ENCODE measurements at regions not wholly inside any gene's neighbourhood (a gene's known extent, or its start where the extent isn't known, plus 50 kb on each side); places are given as distances from the start of the nearest gene placed in this dataset.

- ChIA-PET POLR2A (no interaction called here), CTCF (no interaction called here)
- Mint-ChIP-seq H3K9me3 (no peaks in the 10 kb centered on the region), H3K27me3 (ENCODE audit: low read depth) (no peaks in the 10 kb centered on the region), H3K27ac (no peak overlapping the region), H3K4me3 (no peak overlapping the region), H3K36me3 (no peaks in the 10 kb centered on the region), H3K4me1 (peaks cover 12% of the 10 kb centered on the region)
- DNase-seq (ENCODE audit: low spot score), result no peak
- TF ChIP-seq ZNF121 (CRISPR knock-in tag; IDR thresholded peaks at IDR 0.05) (no peak), OVOL2 (CRISPR knock-in tag; IDR thresholded peaks at IDR 0.05; ENCODE audit: borderline replicate concordance) (no peak), FOXK1 (CRISPR knock-in tag; IDR thresholded peaks at IDR 0.05) (no peak), ZNF425 (CRISPR knock-in tag; conservative IDR thresholded peaks at IDR 0.05) (no peak), TCF7 (CRISPR knock-in tag; IDR thresholded peaks at IDR 0.05; ENCODE audit: low read depth) (no peak), RELA (CRISPR knock-in tag; IDR thresholded peaks at IDR 0.05; ENCODE audit: borderline replicate concordance) (no peak), ERG (CRISPR knock-in tag; IDR thresholded peaks at IDR 0.05) (no peak), ELF4 (CRISPR knock-in tag; IDR thresholded peaks at IDR 0.05; ENCODE audit: low read depth) (no peak), FOXJ3 (CRISPR knock-in tag; IDR thresholded peaks at IDR 0.05; ENCODE audit: borderline replicate concordance) (no peak), E2F1 (CRISPR knock-in tag; IDR thresholded peaks at IDR 0.05) (no peak), ZBTB21 (CRISPR knock-in tag; IDR thresholded peaks at IDR 0.05; ENCODE audit: borderline replicate concordance) (no peak), JUN (CRISPR knock-in tag; IDR thresholded peaks at IDR 0.05) (no peak), KAT7 (CRISPR knock-in tag; IDR thresholded peaks at IDR 0.05; ENCODE audit: borderline replicate concordance) (no peak)
- TF ChIP-seq, protein P1, sequence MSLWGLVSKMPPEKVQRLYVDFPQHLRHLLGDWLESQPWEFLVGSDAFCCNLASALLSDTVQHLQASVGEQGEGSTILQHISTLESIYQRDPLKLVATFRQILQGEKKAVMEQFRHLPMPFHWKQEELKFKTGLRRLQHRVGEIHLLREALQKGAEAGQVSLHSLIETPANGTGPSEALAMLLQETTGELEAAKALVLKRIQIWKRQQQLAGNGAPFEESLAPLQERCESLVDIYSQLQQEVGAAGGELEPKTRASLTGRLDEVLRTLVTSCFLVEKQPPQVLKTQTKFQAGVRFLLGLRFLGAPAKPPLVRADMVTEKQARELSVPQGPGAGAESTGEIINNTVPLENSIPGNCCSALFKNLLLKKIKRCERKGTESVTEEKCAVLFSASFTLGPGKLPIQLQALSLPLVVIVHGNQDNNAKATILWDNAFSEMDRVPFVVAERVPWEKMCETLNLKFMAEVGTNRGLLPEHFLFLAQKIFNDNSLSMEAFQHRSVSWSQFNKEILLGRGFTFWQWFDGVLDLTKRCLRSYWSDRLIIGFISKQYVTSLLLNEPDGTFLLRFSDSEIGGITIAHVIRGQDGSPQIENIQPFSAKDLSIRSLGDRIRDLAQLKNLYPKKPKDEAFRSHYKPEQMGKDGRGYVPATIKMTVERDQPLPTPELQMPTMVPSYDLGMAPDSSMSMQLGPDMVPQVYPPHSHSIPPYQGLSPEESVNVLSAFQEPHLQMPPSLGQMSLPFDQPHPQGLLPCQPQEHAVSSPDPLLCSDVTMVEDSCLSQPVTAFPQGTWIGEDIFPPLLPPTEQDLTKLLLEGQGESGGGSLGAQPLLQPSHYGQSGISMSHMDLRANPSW (CRISPR knock-in tag; conservative IDR thresholded peaks at IDR 0.05; ENCODE audit: low read depth), result no peak
- TF ChIP-seq, protein P2, sequence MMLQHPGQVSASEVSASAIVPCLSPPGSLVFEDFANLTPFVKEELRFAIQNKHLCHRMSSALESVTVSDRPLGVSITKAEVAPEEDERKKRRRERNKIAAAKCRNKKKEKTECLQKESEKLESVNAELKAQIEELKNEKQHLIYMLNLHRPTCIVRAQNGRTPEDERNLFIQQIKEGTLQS (CRISPR knock-in tag; conservative IDR thresholded peaks at IDR 0.05), result no peak
- TF ChIP-seq, protein P3, sequence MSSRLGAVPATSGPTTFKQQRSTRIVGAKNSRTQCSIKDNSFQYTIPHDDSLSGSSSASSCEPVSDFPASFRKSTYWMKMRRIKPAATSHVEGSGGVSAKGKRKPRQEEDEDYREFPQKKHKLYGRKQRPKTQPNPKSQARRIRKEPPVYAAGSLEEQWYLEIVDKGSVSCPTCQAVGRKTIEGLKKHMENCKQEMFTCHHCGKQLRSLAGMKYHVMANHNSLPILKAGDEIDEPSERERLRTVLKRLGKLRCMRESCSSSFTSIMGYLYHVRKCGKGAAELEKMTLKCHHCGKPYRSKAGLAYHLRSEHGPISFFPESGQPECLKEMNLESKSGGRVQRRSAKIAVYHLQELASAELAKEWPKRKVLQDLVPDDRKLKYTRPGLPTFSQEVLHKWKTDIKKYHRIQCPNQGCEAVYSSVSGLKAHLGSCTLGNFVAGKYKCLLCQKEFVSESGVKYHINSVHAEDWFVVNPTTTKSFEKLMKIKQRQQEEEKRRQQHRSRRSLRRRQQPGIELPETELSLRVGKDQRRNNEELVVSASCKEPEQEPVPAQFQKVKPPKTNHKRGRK (CRISPR knock-in tag; IDR thresholded peaks at IDR 0.05; ENCODE audit: borderline replicate concordance), result no peak
- TF ChIP-seq, protein P4, sequence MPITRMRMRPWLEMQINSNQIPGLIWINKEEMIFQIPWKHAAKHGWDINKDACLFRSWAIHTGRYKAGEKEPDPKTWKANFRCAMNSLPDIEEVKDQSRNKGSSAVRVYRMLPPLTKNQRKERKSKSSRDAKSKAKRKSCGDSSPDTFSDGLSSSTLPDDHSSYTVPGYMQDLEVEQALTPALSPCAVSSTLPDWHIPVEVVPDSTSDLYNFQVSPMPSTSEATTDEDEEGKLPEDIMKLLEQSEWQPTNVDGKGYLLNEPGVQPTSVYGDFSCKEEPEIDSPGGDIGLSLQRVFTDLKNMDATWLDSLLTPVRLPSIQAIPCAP (CRISPR knock-in tag; IDR thresholded peaks at IDR 0.05), result no peak
- TF ChIP-seq, protein P5, sequence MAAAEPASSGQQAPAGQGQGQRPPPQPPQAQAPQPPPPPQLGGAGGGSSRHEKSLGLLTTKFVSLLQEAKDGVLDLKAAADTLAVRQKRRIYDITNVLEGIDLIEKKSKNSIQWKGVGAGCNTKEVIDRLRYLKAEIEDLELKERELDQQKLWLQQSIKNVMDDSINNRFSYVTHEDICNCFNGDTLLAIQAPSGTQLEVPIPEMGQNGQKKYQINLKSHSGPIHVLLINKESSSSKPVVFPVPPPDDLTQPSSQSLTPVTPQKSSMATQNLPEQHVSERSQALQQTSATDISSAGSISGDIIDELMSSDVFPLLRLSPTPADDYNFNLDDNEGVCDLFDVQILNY (CRISPR knock-in tag; IDR thresholded peaks at IDR 0.05), result no peak
- TF ChIP-seq, protein P6, sequence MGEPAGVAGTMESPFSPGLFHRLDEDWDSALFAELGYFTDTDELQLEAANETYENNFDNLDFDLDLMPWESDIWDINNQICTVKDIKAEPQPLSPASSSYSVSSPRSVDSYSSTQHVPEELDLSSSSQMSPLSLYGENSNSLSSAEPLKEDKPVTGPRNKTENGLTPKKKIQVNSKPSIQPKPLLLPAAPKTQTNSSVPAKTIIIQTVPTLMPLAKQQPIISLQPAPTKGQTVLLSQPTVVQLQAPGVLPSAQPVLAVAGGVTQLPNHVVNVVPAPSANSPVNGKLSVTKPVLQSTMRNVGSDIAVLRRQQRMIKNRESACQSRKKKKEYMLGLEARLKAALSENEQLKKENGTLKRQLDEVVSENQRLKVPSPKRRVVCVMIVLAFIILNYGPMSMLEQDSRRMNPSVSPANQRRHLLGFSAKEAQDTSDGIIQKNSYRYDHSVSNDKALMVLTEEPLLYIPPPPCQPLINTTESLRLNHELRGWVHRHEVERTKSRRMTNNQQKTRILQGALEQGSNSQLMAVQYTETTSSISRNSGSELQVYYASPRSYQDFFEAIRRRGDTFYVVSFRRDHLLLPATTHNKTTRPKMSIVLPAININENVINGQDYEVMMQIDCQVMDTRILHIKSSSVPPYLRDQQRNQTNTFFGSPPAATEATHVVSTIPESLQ (CRISPR knock-in tag; IDR thresholded peaks at IDR 0.05), result no peak
- TF ChIP-seq, protein P7, sequence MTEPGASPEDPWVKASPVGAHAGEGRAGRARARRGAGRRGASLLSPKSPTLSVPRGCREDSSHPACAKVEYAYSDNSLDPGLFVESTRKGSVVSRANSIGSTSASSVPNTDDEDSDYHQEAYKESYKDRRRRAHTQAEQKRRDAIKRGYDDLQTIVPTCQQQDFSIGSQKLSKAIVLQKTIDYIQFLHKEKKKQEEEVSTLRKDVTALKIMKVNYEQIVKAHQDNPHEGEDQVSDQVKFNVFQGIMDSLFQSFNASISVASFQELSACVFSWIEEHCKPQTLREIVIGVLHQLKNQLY (CRISPR knock-in tag; IDR thresholded peaks at IDR 0.05), result no peak
- no peak for ATAC-seq
Measured at GRCh38 chr1:163772246-163772645, 450.5 kb downstream of the NUF2 start.

Measured in WTC11 (cell line).